ENCODE measurements at regions not wholly inside any gene's neighbourhood (a gene's known extent, or its start where the extent isn't known, plus 50 kb on each side); places are given as distances from the start of the nearest gene placed in this dataset.

DNA sequence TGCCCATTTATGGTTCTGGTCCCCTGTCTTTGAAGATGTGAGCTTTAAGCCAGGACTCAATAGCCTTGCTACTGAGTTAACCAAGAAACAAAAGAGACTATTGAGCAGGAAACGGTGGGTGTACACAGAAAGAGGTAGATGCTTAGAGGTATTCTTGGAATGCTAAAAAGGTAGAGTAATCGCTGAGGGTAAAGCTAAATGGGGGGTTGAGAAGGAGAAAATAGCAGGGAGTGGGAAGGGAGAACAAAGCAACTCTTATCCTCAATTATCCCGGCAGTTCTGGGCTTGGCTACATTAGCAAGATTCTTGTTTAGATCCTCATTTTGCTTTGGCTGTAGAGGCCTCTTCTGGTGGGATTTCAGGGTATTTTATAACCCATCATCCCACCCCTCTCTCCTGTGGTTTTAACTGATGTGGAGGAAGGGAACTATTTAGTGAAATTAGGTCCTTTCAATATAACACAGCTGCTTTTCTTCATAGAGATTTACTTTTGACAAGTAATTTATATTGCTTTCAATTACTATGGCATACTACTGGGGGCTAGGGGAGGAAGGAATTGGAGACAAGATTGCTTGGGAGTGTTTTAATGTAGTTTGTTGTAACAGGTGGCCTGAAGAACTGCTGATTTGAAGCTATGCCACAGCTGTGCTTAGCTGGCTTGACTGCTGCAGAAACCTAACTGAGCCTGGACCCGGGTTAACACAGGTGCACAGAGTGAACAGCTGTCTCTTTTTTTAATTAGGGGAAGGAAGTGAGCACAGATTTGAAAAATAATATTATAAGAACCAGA is 234.3 kb upstream of the CCDC54 start:
- ATAC-seq (ENCODE audit: low read depth) (no peak), DNase-seq (ENCODE audit: low spot score) (no peak)
- H3K4me1 ChIP-seq (ENCODE audit: insufficient read depth, poor library complexity, severe bottlenecking) = no peaks in the 10 kb centered on the region
- H3K9me3 ChIP-seq (ENCODE audit: severe bottlenecking) = no peaks in the 10 kb centered on the region
- no peak for TF ChIP-seq CTCF (IDR thresholded peaks at IDR 0.05; ENCODE audit: poor library complexity, severe bottlenecking)
- H3K27me3 ChIP-seq (ENCODE audit: insufficient read depth, poor library complexity, severe bottlenecking) = no peaks in the 10 kb centered on the region
- no peak overlapping the region for H3K27ac ChIP-seq (ENCODE audit: poor library complexity, severe bottlenecking)
- H3K36me3 ChIP-seq (ENCODE audit: low read depth) = no peaks in the 10 kb centered on the region
- H3K4me3 ChIP-seq (ENCODE audit: severe bottlenecking) = no peak overlapping the region

GRCh38 chr3:107150675-107151074 is 226.6 kb upstream of the CCDC54 start:
- ATAC-seq (ENCODE audit: low read depth) (no peak), DNase-seq (ENCODE audit: low spot score) (no peak)
- Histone ChIP-seq H3K27ac (ENCODE audit: poor library complexity, severe bottlenecking) (no peak overlapping the region), H3K27me3 (ENCODE audit: insufficient read depth, poor library complexity, severe bottlenecking) (no peaks in the 10 kb centered on the region), H3K4me1 (ENCODE audit: insufficient read depth, poor library complexity, severe bottlenecking) (no peaks in the 10 kb centered on the region), H3K4me3 (ENCODE audit: severe bottlenecking) (no peak overlapping the region), H3K36me3 (ENCODE audit: low read depth) (no peaks in the 10 kb centered on the region), H3K9me3 (ENCODE audit: severe bottlenecking) (no peaks in the 10 kb centered on the region)
- no peak for TF ChIP-seq CTCF (IDR thresholded peaks at IDR 0.05; ENCODE audit: poor library complexity, severe bottlenecking)

DNA sequence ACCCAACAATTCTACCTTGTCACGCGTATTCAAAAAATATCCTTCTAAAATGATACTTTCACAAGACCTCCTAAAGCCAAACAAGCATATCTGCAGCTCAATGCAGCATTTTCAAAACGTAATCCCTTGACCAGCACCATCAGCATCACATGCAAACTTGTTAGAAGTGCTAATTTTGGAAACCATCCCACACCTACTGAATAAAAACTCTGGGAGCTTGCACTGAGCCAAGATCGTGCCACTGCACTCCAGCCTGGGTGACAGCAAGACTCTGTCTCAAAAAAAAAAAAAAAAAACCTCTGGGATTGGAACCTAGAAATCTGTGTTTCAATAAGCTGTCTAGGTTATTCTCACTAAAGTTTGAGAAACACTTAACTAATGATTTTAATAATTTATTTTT is 223.3 kb upstream of the CCDC54 start:
- DNase-seq (ENCODE audit: low spot score) (no peak), ATAC-seq (ENCODE audit: low read depth) (no peak)
- H3K4me3 ChIP-seq (ENCODE audit: severe bottlenecking) = no peak overlapping the region
- H3K9me3 ChIP-seq (ENCODE audit: severe bottlenecking) = no peaks in the 10 kb centered on the region
- H3K36me3 ChIP-seq (ENCODE audit: low read depth) = no peaks in the 10 kb centered on the region
- TF ChIP-seq CTCF (IDR thresholded peaks at IDR 0.05; ENCODE audit: poor library complexity, severe bottlenecking) = no peak
- no peak overlapping the region for H3K27ac ChIP-seq (ENCODE audit: poor library complexity, severe bottlenecking)
- no peaks in the 10 kb centered on the region for H3K27me3 ChIP-seq (ENCODE audit: insufficient read depth, poor library complexity, severe bottlenecking)
- H3K4me1 ChIP-seq (ENCODE audit: insufficient read depth, poor library complexity, severe bottlenecking) = no peaks in the 10 kb centered on the region

DNA sequence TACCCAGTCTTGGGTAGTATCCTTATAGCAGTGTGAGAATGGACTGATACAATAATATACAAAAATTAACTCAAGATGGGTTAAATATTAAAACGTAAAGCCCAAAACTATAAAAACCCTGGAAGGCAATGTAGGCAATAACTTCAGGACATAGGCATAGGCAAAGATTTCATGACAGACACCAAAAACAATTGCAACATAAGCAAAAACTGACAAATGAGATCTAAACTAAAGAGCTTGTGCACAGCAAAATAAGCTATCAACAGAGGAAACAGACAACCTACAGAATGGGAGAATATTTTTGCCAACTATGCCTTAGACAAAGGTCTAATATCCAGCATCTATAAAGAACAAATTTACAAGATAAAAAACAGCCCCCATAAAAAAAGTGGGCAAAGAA is 204.8 kb upstream of the CCDC54 start:
- ATAC-seq (ENCODE audit: low read depth) = no peak
- H3K36me3 ChIP-seq (ENCODE audit: low read depth) = no peaks in the 10 kb centered on the region
- DNase-seq (ENCODE audit: low spot score) = no peak
- no peaks in the 10 kb centered on the region for H3K4me1 ChIP-seq (ENCODE audit: insufficient read depth, poor library complexity, severe bottlenecking)
- no peak overlapping the region for H3K27ac ChIP-seq (ENCODE audit: poor library complexity, severe bottlenecking)
- H3K9me3 ChIP-seq (ENCODE audit: severe bottlenecking) = no peaks in the 10 kb centered on the region
- H3K27me3 ChIP-seq (ENCODE audit: insufficient read depth, poor library complexity, severe bottlenecking) = no peaks in the 10 kb centered on the region
- no peak for TF ChIP-seq CTCF (IDR thresholded peaks at IDR 0.05; ENCODE audit: poor library complexity, severe bottlenecking)
- H3K4me3 ChIP-seq (ENCODE audit: severe bottlenecking) = no peak overlapping the region

GRCh38 chr3:107184375-107184774 is 192.9 kb upstream of the CCDC54 start:
- no peak for ATAC-seq (ENCODE audit: low read depth)

More at GRCh38 chr3:107184375-107184774, 192.9 kb upstream of the CCDC54 start:
- no peak for DNase-seq (ENCODE audit: low spot score)
- Histone ChIP-seq H3K27me3 (ENCODE audit: insufficient read depth, poor library complexity, severe bottlenecking) (no peaks in the 10 kb centered on the region), H3K4me1 (ENCODE audit: insufficient read depth, poor library complexity, severe bottlenecking) (no peaks in the 10 kb centered on the region), H3K27ac (ENCODE audit: poor library complexity, severe bottlenecking) (no peak overlapping the region), H3K4me3 (ENCODE audit: severe bottlenecking) (no peak overlapping the region), H3K9me3 (ENCODE audit: severe bottlenecking) (no peaks in the 10 kb centered on the region), H3K36me3 (ENCODE audit: low read depth) (no peaks in the 10 kb centered on the region)
- TF ChIP-seq CTCF (IDR thresholded peaks at IDR 0.05; ENCODE audit: poor library complexity, severe bottlenecking) = no peak
